CD14-positive monocyte (primary cell): ENCODE measurements at regions not wholly inside any gene's neighbourhood (a gene's known extent, or its start where the extent isn't known, plus 50 kb on each side); places are given as distances from the start of the nearest gene placed in this dataset.

Source experiments
- DNase-seq, 3 donors: peaks; one replicate each; pipeline ENCODE4 v3.0.0-alpha.2; 2011 to 2022
- H2AFZ ChIP-seq: 2 replicates; pipeline ENCODE4 v1.6.0; 2012; ENCODE audit warnings: mild to moderate bottlenecking, low read depth, low read length, inconsistent platforms; ENCODE audit not compliant: insufficient read depth, poor library complexity, severe bottlenecking
- H3K27ac ChIP-seq, 2 donors: 1 replicate in 1 of 2; 2 replicates in 1 of 2; pipeline ENCODE4 v1.5.1; 2012 to 2013; ENCODE audit warnings: low read length in 2 of 2, control low read depth in 1 of 2, inconsistent platforms in 1 of 2, low read depth in 1 of 2, mild to moderate bottlenecking in 1 of 2
- H3K27me3 ChIP-seq, 2 donors: one replicate each; pipeline versions ENCODE4 v1.6.0 to v1.6.1; 2011 to 2013; ENCODE audit warnings: low read length in 2 of 2; ENCODE audit not compliant: control insufficient read depth in 2 of 2, insufficient read depth in 2 of 2
- H3K36me3 ChIP-seq, 2 donors: replicated peaks in 1 of 2; 1 replicate in 1 of 2; 2 replicates in 1 of 2; pipeline versions ENCODE4 v1.5.1 to v1.6.1; 2012 to 2013; ENCODE audit warnings: low read length in 2 of 2, control low read depth in 1 of 2, inconsistent platforms in 1 of 2, mild to moderate bottlenecking in 1 of 2; ENCODE audit not compliant: insufficient read depth in 2 of 2, control insufficient read depth in 1 of 2
- H3K4me1 ChIP-seq, 2 donors: 1 replicate in 1 of 2; 2 replicates in 1 of 2; pipeline versions ENCODE4 v1.5.1 to v1.6.1; 2012 to 2013; ENCODE audit warnings: low read length in 2 of 2, control low read depth in 1 of 2, inconsistent platforms in 1 of 2, mild to moderate bottlenecking in 1 of 2, moderate library complexity in 1 of 2; ENCODE audit not compliant: insufficient read depth in 2 of 2, control insufficient read depth in 1 of 2
- H3K4me2 ChIP-seq: replicated peaks from 2 replicates; pipeline ENCODE3; 2012; ENCODE audit warnings: low read length, moderate library complexity, mild to moderate bottlenecking; ENCODE audit not compliant: poor library complexity, severe bottlenecking; ENCODE audit errors: extremely low read depth
- H3K4me3 ChIP-seq, 3 experiments: fragments of 200-600 bp in 1 of 3; sonication (generic) in 1 of 3; replicated peaks in 1 of 3; 1 replicate in 2 of 3; 2 replicates in 1 of 3; pipeline ENCODE4 v1.5.1; 2011 to 2013; ENCODE audit warnings: low read length in 3 of 3, mild to moderate bottlenecking in 3 of 3, control low read depth in 2 of 3, low read depth in 2 of 3, inconsistent platforms in 1 of 3, moderate library complexity in 1 of 3
- H3K79me2 ChIP-seq: 2 replicates; pipeline ENCODE4 v1.6.0; 2012; ENCODE audit warnings: mild to moderate bottlenecking, control low read depth, inconsistent platforms, low read length, moderate library complexity; ENCODE audit not compliant: insufficient read depth
- H3K9ac ChIP-seq: 2 replicates; pipeline ENCODE4 v1.6.0; 2017; ENCODE audit warnings: low read length, mild to moderate bottlenecking; ENCODE audit not compliant: insufficient read depth, poor library complexity, severe bottlenecking
- H3K9me3 ChIP-seq, 2 donors: replicated peaks in 1 of 2; 1 replicate in 1 of 2; 2 replicates in 1 of 2; pipeline versions ENCODE4 v1.5.1 to v1.6.1; 2012 to 2013; ENCODE audit warnings: low read length in 2 of 2, control low read depth in 1 of 2; ENCODE audit not compliant: control insufficient read depth in 1 of 2, insufficient read depth in 1 of 2
- H4K20me1 ChIP-seq: 2 replicates; pipeline ENCODE4 v1.6.0; 2012; ENCODE audit warnings: mild to moderate bottlenecking, low read length, control low read depth, moderate library complexity; ENCODE audit not compliant: insufficient read depth
- H3K27ac Mint-ChIP-seq, 7 donors: one replicate each; pipeline ENCODE4 v1.8.0; 2020; ENCODE audit warnings: mild to moderate bottlenecking in 7 of 7, mixed read lengths in 7 of 7, moderate library complexity in 6 of 7, inconsistent platforms in 2 of 7
- H3K27me3 Mint-ChIP-seq, 3 donors: one replicate each; pipeline ENCODE4 v1.8.0; 2021 to 2022; ENCODE audit warnings: low read depth in 3 of 3, mild to moderate bottlenecking in 3 of 3, mixed read lengths in 3 of 3, moderate library complexity in 3 of 3, inconsistent platforms in 1 of 3
- H3K36me3 Mint-ChIP-seq, 2 donors: one replicate each; pipeline ENCODE4 v1.8.0; 2020; ENCODE audit warnings: mixed read lengths in 2 of 2, inconsistent platforms in 1 of 2, mild to moderate bottlenecking in 1 of 2
- H3K4me1 Mint-ChIP-seq: one replicate; pipeline ENCODE4 v1.8.0; 2020; ENCODE audit warnings: mild to moderate bottlenecking, mixed read lengths
- H3K4me3 Mint-ChIP-seq, 2 donors: one replicate each; pipeline ENCODE4 v1.8.0; 2020; ENCODE audit warnings: mild to moderate bottlenecking in 2 of 2, mixed read lengths in 2 of 2, moderate library complexity in 1 of 2
- H3K9me3 Mint-ChIP-seq, 7 donors: one replicate each; pipeline ENCODE4 v1.8.0; 2020 to 2022; ENCODE audit warnings: mixed read lengths in 7 of 7, mild to moderate bottlenecking in 6 of 7, moderate library complexity in 6 of 7, inconsistent platforms in 2 of 7
- CTCF ChIP-seq: fragments of 200-600 bp; IDR thresholded peaks from one replicate; pipeline ENCODE4 v1.8.0; 2022; ENCODE audit warnings: antibody characterized with exemption, mild to moderate bottlenecking
- WGBS: methylation state at CpG from one replicate; pipeline ENCODE4 v1.1.5; 2013; ENCODE audit warnings: missing lambda C conversion rate; ENCODE audit not compliant: insufficient coverage; 5-methylcytosine and 5-hydroxymethylcytosine counted together
- intact Hi-C, 2 donors: fragments of 100-400 bp; cut with micrococcal nuclease; formaldehyde crosslinking; loops; one replicate each; pipeline versions ENCODE4 v1.15.0 to v1.15.1; 2023

- H3K4me1 ChIP-seq = no peaks in the 10 kb centered on the region
- no peak overlapping the region for H3K27ac ChIP-seq
- H3K27me3 ChIP-seq = no peaks in the 10 kb centered on the region
- no peak overlapping the region for H3K4me2 ChIP-seq
- Mint-ChIP-seq H3K27ac (no peak overlapping the region), H3K36me3 (no peaks in the 10 kb centered on the region), H3K27me3 (peaks cover 0 to 2% (median 0%) of the 10 kb centered on the region in 3 donors), H3K4me3 (no peak overlapping the region), H3K9me3 (peaks cover 0 to 2% (median 0%) of the 10 kb centered on the region in 7 donors), H3K4me1 (no peaks in the 10 kb centered on the region)
- H4K20me1 ChIP-seq = no peaks in the 10 kb centered on the region
- WGBS = no CpG with 5 or more reads among the region's 7 CpGs
- intact Hi-C loops = no loop called here
- H3K4me3 ChIP-seq = no peak overlapping the region
- no peaks in the 10 kb centered on the region for H3K79me2 ChIP-seq
- H3K9ac ChIP-seq = no peak overlapping the region
- H2AFZ ChIP-seq = no peak overlapping the region
- H3K9me3 ChIP-seq = peaks cover 0 to 6% of the 10 kb centered on the region in 2 donors
- H3K36me3 ChIP-seq = no peaks in the 10 kb centered on the region
- DNase-seq = no peak
- TF ChIP-seq CTCF = no peak
Measured at GRCh38 chr5:8700671-8701070, 831.7 kb downstream of the MTRR start.

GRCh38 chr5:8701251-8701650 is 832.3 kb downstream of the MTRR start:
- DNase-seq = no peak
- Mint-ChIP-seq H3K4me3 (no peak overlapping the region), H3K4me1 (no peaks in the 10 kb centered on the region), H3K27ac (no peak overlapping the region), H3K27me3 (peaks cover 0 to 2% (median 0%) of the 10 kb centered on the region in 3 donors), H3K9me3 (peaks cover 0 to 2% (median 0%) of the 10 kb centered on the region in 7 donors), H3K36me3 (no peaks in the 10 kb centered on the region)
- no peak overlapping the region for H3K9ac ChIP-seq
- TF ChIP-seq CTCF = no peak
- no peaks in the 10 kb centered on the region for H3K79me2 ChIP-seq
- H3K4me1 ChIP-seq = no peaks in the 10 kb centered on the region
- H3K4me3 ChIP-seq = no peak overlapping the region
- intact Hi-C loops = no loop called here
- no peaks in the 10 kb centered on the region for H3K27me3 ChIP-seq
- peaks cover 0 to 6% of the 10 kb centered on the region in 2 donors for H3K9me3 ChIP-seq
- H3K4me2 ChIP-seq = no peak overlapping the region
- H2AFZ ChIP-seq = no peak overlapping the region
- WGBS = no CpG with 5 or more reads among the region's 2 CpGs
- no peaks in the 10 kb centered on the region for H4K20me1 ChIP-seq
- H3K36me3 ChIP-seq = no peaks in the 10 kb centered on the region
- H3K27ac ChIP-seq = no peak overlapping the region
